ENCODE measurements at regions not wholly inside any gene's neighbourhood (a gene's known extent, or its start where the extent isn't known, plus 50 kb on each side); places are given as distances from the start of the nearest gene placed in this dataset.

- no peak for TF ChIP-seq CTCF (IDR thresholded peaks at IDR 0.05; ENCODE audit: low read depth, low read length, missing input control)
- no peak for TF ChIP-seq GABPA (IDR thresholded peaks at IDR 0.05 in 1 of 2, conservative IDR thresholded peaks at IDR 0.05 in 1 of 2)
- no peak for TF ChIP-seq REST (IDR thresholded peaks at IDR 0.05)
- TF ChIP-seq YY1 (IDR thresholded peaks at IDR 0.05): no peak
- TF ChIP-seq ATF3 (IDR thresholded peaks at IDR 0.05): no peak
- TF ChIP-seq RXRA (IDR thresholded peaks at IDR 0.05): no peak
- TF ChIP-seq RAD21 (IDR thresholded peaks at IDR 0.05): no peak
- TF ChIP-seq MAX (IDR thresholded peaks at IDR 0.05): no peak
Measured at GRCh38 chr11:116311206-116311605, 461.6 kb downstream of the BUD13 start.
